OCI-LY3 (cell line): ENCODE measurements at regions not wholly inside any gene's neighbourhood (a gene's known extent, or its start where the extent isn't known, plus 50 kb on each side); places are given as distances from the start of the nearest gene placed in this dataset.

ENCODE experiments used
- H2AFZ ChIP-seq: fragments of 200-600, 300-600 bp; shearing (Covaris generic); 2 replicates; pipeline ENCODE4 v1.6.0; 2014; ENCODE audit warnings: antibody characterized with exemption, low read depth, low read length
- H3K27ac ChIP-seq: fragments of 200-600, 300-600 bp; sonication (generic); 2 replicates; pipeline ENCODE4 v1.5.1; 2014; ENCODE audit warnings: mild to moderate bottlenecking, low read length, moderate library complexity, mixed read lengths
- H3K27me3 ChIP-seq: fragments of 200-600, 300-600 bp; sonication (generic); 2 replicates; pipeline ENCODE4 v1.6.1; 2014; ENCODE audit warnings: low read depth, low read length, mixed read lengths
- H3K36me3 ChIP-seq: fragments of 200-600, 300-600 bp; sonication (generic); replicated peaks from 2 replicates; pipeline ENCODE3; 2014; ENCODE audit warnings: low read depth, low read length, mixed read lengths
- H3K4me1 ChIP-seq: fragments of 300-600, 200-600 bp; sonication (generic); 2 replicates; pipeline ENCODE4 v1.6.1; 2014; ENCODE audit warnings: low read length, mixed read lengths
- H3K4me2 ChIP-seq: fragments of 200-600, 300-600 bp; sonication (generic); 2 replicates; pipeline ENCODE4 v1.6.1; 2014; ENCODE audit warnings: low read length, mixed read lengths
- H3K4me3 ChIP-seq: fragments of 300-600, 200-600 bp; sonication (generic); 2 replicates; pipeline ENCODE4 v1.5.1; 2014; ENCODE audit warnings: antibody characterized with exemption, mild to moderate bottlenecking, low read length, moderate library complexity
- H3K79me2 ChIP-seq: fragments of 300-600, 200-600 bp; shearing (Covaris generic); 2 replicates; pipeline ENCODE4 v1.6.1; 2014; ENCODE audit warnings: mild to moderate bottlenecking, low read length, mixed read lengths
- H3K9ac ChIP-seq: fragments of 300-600, 200-600 bp; shearing (Covaris generic); 2 replicates; pipeline ENCODE4 v1.6.0; 2014; ENCODE audit warnings: mild to moderate bottlenecking, low read length, moderate library complexity
- H3K9me3 ChIP-seq: fragments of 200-600, 300-600 bp; shearing (Covaris generic); 2 replicates; pipeline ENCODE4 v1.6.1; 2014; ENCODE audit warnings: low read length, mixed read lengths; ENCODE audit not compliant: insufficient read depth
- H4K20me1 ChIP-seq: fragments of 200-600, 300-600 bp; sonication (generic); 2 replicates; pipeline ENCODE4 v1.6.1; 2016; ENCODE audit warnings: low read length, mixed read lengths; ENCODE audit not compliant: insufficient read depth
- CTCF ChIP-seq: fragments of 200-600, 300-600 bp; sonication (generic); IDR thresholded peaks from 2 replicates; pipeline ENCODE4 v1.5.1; 2014; ENCODE audit warnings: antibody characterized with exemption, low read length, low read depth
- EZH2phosphoT487 ChIP-seq: fragments of 200-600 bp; shearing (Covaris generic); IDR thresholded peaks from 2 replicates; pipeline ENCODE4 v1.6.1; 2018; ENCODE audit warnings: antibody characterized with exemption, mixed run types, low read depth

- Histone ChIP-seq H3K9me3 (no peaks in the 10 kb centered on the region), H3K9ac (no peak overlapping the region)
- TF ChIP-seq EZH2phosphoT487 (no peak), CTCF (no peak)
Measured at GRCh38 chr3:109887293-109887692, 549.9 kb upstream of the DPPA4 start.

GRCh38 chr3:109888026-109888425 is 550.7 kb upstream of the DPPA4 start:
- Histone ChIP-seq H3K4me1 (peaks cover 20% of the 10 kb centered on the region), H2AFZ (no peak overlapping the region), H3K4me3 (no peak overlapping the region), H3K36me3 (no peaks in the 10 kb centered on the region), H3K27ac (no peak overlapping the region), H3K79me2 (no peaks in the 10 kb centered on the region), H3K9ac (no peak overlapping the region), H3K4me2 (peak overlapping the region; percentile 1; the same call in 1 of the 2 replicates), H3K27me3 (no peaks in the 10 kb centered on the region), H4K20me1 (no peaks in the 10 kb centered on the region), H3K9me3 (no peaks in the 10 kb centered on the region)
- TF ChIP-seq CTCF (no peak), EZH2phosphoT487 (no peak)

More at GRCh38 chr3:109887293-109887692, 549.9 kb upstream of the DPPA4 start:
- H3K27me3 ChIP-seq, result no peaks in the 10 kb centered on the region
- H3K4me3 ChIP-seq, result no peak overlapping the region
- H3K79me2 ChIP-seq, result no peaks in the 10 kb centered on the region
- no peaks in the 10 kb centered on the region for H3K36me3 ChIP-seq
- H4K20me1 ChIP-seq, result no peaks in the 10 kb centered on the region
- H3K4me1 ChIP-seq, result peaks cover 20% of the 10 kb centered on the region
- H2AFZ ChIP-seq, result no peak overlapping the region
- peak overlapping the region; percentile 30 for H3K4me2 ChIP-seq
- H3K27ac ChIP-seq, result no peak overlapping the region

GRCh38 chr3:109897734-109898133 is 560.4 kb upstream of the DPPA4 start:
- Histone ChIP-seq H4K20me1 (no peaks in the 10 kb centered on the region), H3K9me3 (no peaks in the 10 kb centered on the region), H3K79me2 (no peaks in the 10 kb centered on the region), H3K27ac (no peak overlapping the region), H3K27me3 (no peaks in the 10 kb centered on the region), H3K4me2 (no peak overlapping the region), H3K36me3 (no peaks in the 10 kb centered on the region), H3K4me1 (no peaks in the 10 kb centered on the region), H2AFZ (no peak overlapping the region), H3K4me3 (no peak overlapping the region), H3K9ac (no peak overlapping the region)
- TF ChIP-seq CTCF (no peak), EZH2phosphoT487 (no peak)

- no peak overlapping the region for H3K4me2 ChIP-seq
- H3K9ac ChIP-seq, result no peak overlapping the region
- no peak overlapping the region for H3K4me3 ChIP-seq
- no peaks in the 10 kb centered on the region for H4K20me1 ChIP-seq
- H3K27me3 ChIP-seq, result no peaks in the 10 kb centered on the region
- H3K9me3 ChIP-seq, result no peaks in the 10 kb centered on the region
- H3K79me2 ChIP-seq, result no peaks in the 10 kb centered on the region
- H3K36me3 ChIP-seq, result no peaks in the 10 kb centered on the region
- TF ChIP-seq EZH2phosphoT487 (no peak), CTCF (no peak)
- no peaks in the 10 kb centered on the region for H3K4me1 ChIP-seq
- no peak overlapping the region for H2AFZ ChIP-seq
- no peak overlapping the region for H3K27ac ChIP-seq
Measured at GRCh38 chr3:109899925-109900324, 562.6 kb upstream of the DPPA4 start.
